Body of pancreas (tissue), 4 donors: ENCODE measurements at regions not wholly inside any gene's neighbourhood (a gene's known extent, or its start where the extent isn't known, plus 50 kb on each side); places are given as distances from the start of the nearest gene placed in this dataset.
"Not testable (repeated sequence)": the region's sequence is repeated elsewhere in the genome, so short reads cannot be mapped to it uniquely, and the experiment has no call there.

ENCODE experiments used
- ATAC-seq: fragments of 150-250 bp; one replicate; pipeline ENCODE4 v1.9.1; 2016
- DNase-seq, 4 donors: peaks; one replicate each; pipeline ENCODE4 v3.0.0-alpha.2; 2019
- H3K27ac ChIP-seq, 4 donors: fragments of 200-600 bp; sonication (generic); 1 replicate in 3 of 4; 2 replicates in 1 of 4; pipeline versions ENCODE4 v1.5.1 to v1.6.1; 2016 to 2019; ENCODE audit warnings: mild to moderate bottlenecking in 1 of 4, mixed read lengths in 1 of 4, moderate library complexity in 1 of 4
- H3K27me3 ChIP-seq, 2 donors: fragments of 200-600 bp; sonication (generic); one replicate each; pipeline ENCODE4 v1.6.0; 2016; ENCODE audit warnings: mild to moderate bottlenecking in 1 of 2
- H3K36me3 ChIP-seq, 2 donors: fragments of 200-600 bp; sonication (generic); replicated peaks in 1 of 2; 2 replicates each; pipeline ENCODE4 v1.5.1; 2016; ENCODE audit warnings: low read depth in 2 of 2; ENCODE audit not compliant: insufficient read depth in 1 of 2
- H3K4me1 ChIP-seq: fragments of 200-600 bp; sonication (generic); one replicate; pipeline ENCODE4 v1.6.0; 2016
- H3K4me3 ChIP-seq, 2 donors: fragments of 200-600 bp; sonication (generic); 1 replicate in 1 of 2; 2 replicates in 1 of 2; pipeline ENCODE4 v1.5.1; 2016 to 2019
- H3K9me3 ChIP-seq, 3 donors: fragments of 200-600 bp; sonication (generic); 1 replicate in 2 of 3; 2 replicates in 1 of 3; pipeline ENCODE4 v1.5.1; 2016
- CTCF ChIP-seq, 7 experiments: fragments of 450-650 bp in 4 of 7; fragments of 200-600 bp in 3 of 7; sonication (generic) in 3 of 7; IDR thresholded peaks; one replicate each; pipeline ENCODE4 v1.5.1; 2016 to 2019; ENCODE audit warnings: antibody characterized with exemption in 7 of 7
- POLR2A ChIP-seq, 3 donors: fragments of 450-650 bp; IDR thresholded peaks; one replicate each; pipeline ENCODE4 v1.6.1; 2016; ENCODE audit warnings: antibody characterized with exemption in 3 of 3, mild to moderate bottlenecking in 2 of 3
- WGBS, 2 donors: methylation state at CpG; one replicate each; pipeline ENCODE4 v1.1.5; 2017; 5-methylcytosine and 5-hydroxymethylcytosine counted together
- intact Hi-C: fragments of 100-400 bp; cut with DNase I; formaldehyde crosslinking; loops from one replicate; pipeline ENCODE4 v1.15.1; 2023

GRCh38 chr10:60476451-60476850 lies 86.8 kb upstream of the ANK3 start:
- Histone ChIP-seq H3K9me3 (no peaks in the 10 kb centered on the region), H3K36me3 (no peaks in the 10 kb centered on the region), H3K4me3 (no peak overlapping the region), H3K27me3 (no peaks in the 10 kb centered on the region), H3K4me1 (peaks cover 11% of the 10 kb centered on the region), H3K27ac (no peak overlapping the region)
- no peak for TF ChIP-seq CTCF (IDR thresholded peaks at IDR 0.05)
- TF ChIP-seq POLR2A (IDR thresholded peaks at IDR 0.05), result no peak
- ATAC-seq (no peak), DNase-seq (no peak)
- intact Hi-C loops, result no loop called here
- WGBS, 2 donors, result 87 to 89% methylated on average over 2 of the region's 2 CpGs

GRCh38 chr10:60473557-60473956 lies 83.9 kb upstream of the ANK3 start:
- H3K9me3 ChIP-seq, result no peaks in the 10 kb centered on the region
- TF ChIP-seq POLR2A (IDR thresholded peaks at IDR 0.05) (no peak), CTCF (IDR thresholded peaks at IDR 0.05) (no peak)
- WGBS, 2 donors, result 83 to 94% methylated on average over 2 of the region's 2 CpGs
- intact Hi-C loops, result no loop called here
- no peaks in the 10 kb centered on the region for H3K36me3 ChIP-seq
- no peaks in the 10 kb centered on the region for H3K4me1 ChIP-seq
- ATAC-seq (no peak), DNase-seq (no peak)
- H3K27me3 ChIP-seq, result no peaks in the 10 kb centered on the region
- no peak overlapping the region for H3K27ac ChIP-seq
- no peak overlapping the region for H3K4me3 ChIP-seq

DNA sequence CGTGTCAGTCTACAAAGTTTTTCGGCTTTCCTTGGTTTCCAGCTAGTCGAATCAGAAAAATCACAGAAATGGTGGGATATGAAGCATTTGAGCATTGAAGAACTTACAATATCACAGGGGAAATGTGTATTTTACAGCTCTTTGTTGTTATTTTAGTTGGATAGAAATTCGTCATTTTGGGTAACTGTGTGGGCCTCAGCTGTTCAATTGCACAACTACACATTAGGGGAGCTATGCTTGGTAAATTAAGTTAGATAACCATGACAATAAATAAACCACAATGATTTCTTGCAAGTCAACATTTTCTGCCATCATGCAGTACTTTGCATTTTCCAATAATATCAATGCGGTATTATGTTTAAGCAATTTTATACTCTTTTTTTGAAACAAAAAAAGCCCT lies 80.4 kb upstream of the ANK3 start:
- intact Hi-C loops, result no loop called here
- Histone ChIP-seq H3K27me3 (no peaks in the 10 kb centered on the region), H3K4me3 (no peak overlapping the region), H3K4me1 (no peaks in the 10 kb centered on the region), H3K9me3 (no peaks in the 10 kb centered on the region), H3K27ac (no peak overlapping the region), H3K36me3 (no peaks in the 10 kb centered on the region)
- no peak for ATAC-seq
- WGBS, 2 donors, result 91 to 96% methylated on average over 5 of the region's 5 CpGs
- TF ChIP-seq CTCF (IDR thresholded peaks at IDR 0.05) (no peak), POLR2A (IDR thresholded peaks at IDR 0.05) (no peak)
- no peak for DNase-seq

DNA sequence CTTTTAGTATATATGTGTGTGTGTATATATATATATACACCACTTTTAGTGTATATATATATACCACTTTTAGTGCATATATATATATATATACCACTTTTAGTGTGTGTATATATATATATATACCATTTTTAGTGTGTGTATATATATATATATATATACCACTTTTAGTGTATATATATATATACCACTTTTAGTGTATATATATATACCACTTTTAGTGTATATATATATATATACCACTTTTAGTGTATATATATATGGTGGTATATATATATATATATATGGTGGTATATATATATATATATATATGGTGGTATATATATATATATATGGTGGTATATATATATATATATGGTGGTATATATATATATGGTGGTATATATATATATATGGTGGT lies 79.5 kb upstream of the ANK3 start:
- H3K27ac ChIP-seq, intact Hi-C loops, ATAC-seq, DNase-seq, H3K27me3 ChIP-seq, H3K36me3 ChIP-seq, H3K4me1 ChIP-seq, H3K9me3 ChIP-seq, H3K4me3 ChIP-seq: not testable (repeated sequence)

DNA sequence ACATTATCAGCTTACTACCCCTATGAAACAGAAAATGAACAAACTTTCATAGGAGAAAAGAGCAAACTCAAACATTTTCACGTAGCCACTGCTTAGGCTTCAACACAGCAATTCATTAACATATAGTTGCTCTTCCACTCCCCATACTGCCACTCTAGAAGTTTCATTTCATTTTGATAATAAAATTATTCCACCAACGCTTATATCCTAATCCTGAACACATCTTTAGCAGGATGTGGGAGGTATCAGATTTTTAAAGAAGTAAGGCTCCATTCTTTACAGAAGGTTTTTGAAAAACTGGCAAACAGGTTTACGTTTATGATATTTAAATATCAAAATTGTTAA lies 77.5 kb upstream of the ANK3 start:
- DNase-seq, result no peak
- no peak for ATAC-seq
- no peaks in the 10 kb centered on the region for H3K9me3 ChIP-seq

More for the DNA sequence above, 77.5 kb upstream of the ANK3 start:
- TF ChIP-seq POLR2A (IDR thresholded peaks at IDR 0.05), result no peak
- no peak for TF ChIP-seq CTCF (IDR thresholded peaks at IDR 0.05)
- Histone ChIP-seq H3K27me3 (no peaks in the 10 kb centered on the region), H3K4me1 (no peaks in the 10 kb centered on the region), H3K27ac (no peak overlapping the region), H3K36me3 (no peaks in the 10 kb centered on the region), H3K4me3 (no peak overlapping the region)
- WGBS, 2 donors, result 89 to 93% methylated on average over 3 of the region's 3 CpGs
- intact Hi-C loops, result no loop called here
